Esophagus squamous epithelium (tissue), 4 donors: ENCODE measurements at regions not wholly inside any gene's neighbourhood (a gene's known extent, or its start where the extent isn't known, plus 50 kb on each side); places are given as distances from the start of the nearest gene placed in this dataset.

Experiments
- CTCF ChIP-seq, 6 experiments: fragments of 450-650 bp in 4 of 6; fragments of 200-600 bp in 2 of 6; sonication (generic) in 2 of 6; IDR thresholded peaks; one replicate each; pipeline ENCODE4 v1.5.1; 2016 to 2019; ENCODE audit warnings: antibody characterized with exemption in 6 of 6, mild to moderate bottlenecking in 4 of 6, moderate library complexity in 4 of 6
- POLR2A ChIP-seq, 4 donors: fragments of 450-650 bp; IDR thresholded peaks; one replicate each; pipeline ENCODE4 v1.6.1; 2017; ENCODE audit warnings: antibody characterized with exemption in 4 of 4, mild to moderate bottlenecking in 4 of 4, moderate library complexity in 3 of 4

DNA sequence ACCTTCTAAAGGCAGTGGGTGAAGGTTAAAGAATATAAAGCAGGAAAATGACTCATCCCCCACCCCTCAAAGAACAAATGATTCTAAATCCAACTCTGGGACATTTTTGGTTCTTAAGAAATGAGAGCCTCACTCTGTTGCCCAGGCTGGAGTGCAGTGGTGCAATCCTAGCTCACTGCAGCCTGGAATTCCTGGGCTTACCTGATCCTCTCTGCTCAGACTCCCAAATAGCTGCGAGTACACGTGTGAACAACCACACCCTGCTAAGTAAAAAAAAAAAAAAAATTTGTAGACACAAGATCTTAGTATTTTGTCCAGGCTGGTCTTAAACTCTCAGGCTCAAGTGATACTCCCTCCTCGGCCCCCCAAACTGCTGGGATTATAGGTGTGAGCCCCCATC lies 298.8 kb upstream of the MAF start:
- TF ChIP-seq CTCF (IDR thresholded peaks at IDR 0.05) (no peak), POLR2A (IDR thresholded peaks at IDR 0.05) (no peak)
